ENCODE measurements at regions not wholly inside any gene's neighbourhood (a gene's known extent, or its start where the extent isn't known, plus 50 kb on each side); places are given as distances from the start of the nearest gene placed in this dataset.

DNA sequence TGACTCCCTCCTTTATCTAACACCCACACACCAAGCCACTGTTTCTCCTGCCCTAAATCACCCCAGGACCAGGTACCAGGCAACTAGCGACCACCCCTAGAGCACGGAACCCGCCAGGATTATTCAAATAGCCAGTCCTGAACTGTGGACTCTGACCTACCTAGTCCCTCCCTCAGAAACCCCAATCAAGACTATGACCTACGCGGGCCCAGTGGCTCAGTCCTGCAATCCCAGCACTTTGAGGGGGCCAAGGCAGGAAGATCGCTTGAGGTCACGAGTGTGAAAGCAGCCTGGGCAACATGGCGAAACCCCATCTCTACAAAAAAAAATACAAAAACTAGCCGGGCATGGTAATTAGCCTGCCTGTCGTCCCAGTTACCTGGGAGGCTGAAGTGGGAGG lies 232.8 kb upstream of the FOXK1 start:
- H2AK5ac ChIP-seq (ENCODE audit: insufficient read length, low read length) = no peak overlapping the region
- H3K9me3 ChIP-seq (ENCODE audit: control insufficient read depth, low read depth, low read length) = no peaks in the 10 kb centered on the region
- H3K4me3 Mint-ChIP-seq = no peak overlapping the region; a peak in 1 of 5 replicates
- H3K18ac ChIP-seq (ENCODE audit: insufficient read length, low read depth, low read length) = no peak overlapping the region
- H4K91ac ChIP-seq (ENCODE audit: insufficient read length, low read depth, low read length) = no peak overlapping the region
- no peak overlapping the region for H3K56ac ChIP-seq (ENCODE audit: insufficient read length, low read depth, low read length)
- H3K36me3 Mint-ChIP-seq (ENCODE audit: insufficient read depth in 1 of 3, low read depth in 3 of 3) = peaks cover 0 to 16% (median 7%) of the 10 kb centered on the region in 3 experiments; a peak in 4 of 7 replicates
- no peaks in the 10 kb centered on the region for H3K79me2 ChIP-seq (ENCODE audit: insufficient read depth, low read length)
- TF ChIP-seq, protein P1, sequence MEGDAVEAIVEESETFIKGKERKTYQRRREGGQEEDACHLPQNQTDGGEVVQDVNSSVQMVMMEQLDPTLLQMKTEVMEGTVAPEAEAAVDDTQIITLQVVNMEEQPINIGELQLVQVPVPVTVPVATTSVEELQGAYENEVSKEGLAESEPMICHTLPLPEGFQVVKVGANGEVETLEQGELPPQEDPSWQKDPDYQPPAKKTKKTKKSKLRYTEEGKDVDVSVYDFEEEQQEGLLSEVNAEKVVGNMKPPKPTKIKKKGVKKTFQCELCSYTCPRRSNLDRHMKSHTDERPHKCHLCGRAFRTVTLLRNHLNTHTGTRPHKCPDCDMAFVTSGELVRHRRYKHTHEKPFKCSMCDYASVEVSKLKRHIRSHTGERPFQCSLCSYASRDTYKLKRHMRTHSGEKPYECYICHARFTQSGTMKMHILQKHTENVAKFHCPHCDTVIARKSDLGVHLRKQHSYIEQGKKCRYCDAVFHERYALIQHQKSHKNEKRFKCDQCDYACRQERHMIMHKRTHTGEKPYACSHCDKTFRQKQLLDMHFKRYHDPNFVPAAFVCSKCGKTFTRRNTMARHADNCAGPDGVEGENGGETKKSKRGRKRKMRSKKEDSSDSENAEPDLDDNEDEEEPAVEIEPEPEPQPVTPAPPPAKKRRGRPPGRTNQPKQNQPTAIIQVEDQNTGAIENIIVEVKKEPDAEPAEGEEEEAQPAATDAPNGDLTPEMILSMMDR (conservative IDR thresholded peaks at IDR 0.05) = no peak
- H3K27ac ChIP-seq (ENCODE audit: insufficient read length, low read depth, low read length) = no peak overlapping the region
- no peak overlapping the region for H2BK20ac ChIP-seq (ENCODE audit: low read depth, low read length, poor library complexity, severe bottlenecking)
- H3T11ph ChIP-seq (ENCODE audit: low read length) = no peak overlapping the region
- H2AFZ ChIP-seq (ENCODE audit: low read length) = no peak overlapping the region
- H3K9ac ChIP-seq (ENCODE audit: extremely low read depth, insufficient read length, low read length) = no peak overlapping the region
- H3K79me1 ChIP-seq (ENCODE audit: insufficient read depth, low read depth, low read length, poor library complexity, severe bottlenecking) = no peaks in the 10 kb centered on the region
- H3K23me2 ChIP-seq (ENCODE audit: insufficient read length, low read depth, low read length, poor library complexity, severe bottlenecking) = no peaks in the 10 kb centered on the region
- H4K8ac ChIP-seq (replicated peaks; ENCODE audit: insufficient read length, low read depth, low read length) = no peak overlapping the region
- H3K4me2 ChIP-seq (ENCODE audit: insufficient read depth, insufficient read length, low read length) = no peak overlapping the region
- no peak overlapping the region for H2BK120ac ChIP-seq (ENCODE audit: low read depth, low read length, poor library complexity, severe bottlenecking)
- no peak overlapping the region for H3K27ac Mint-ChIP-seq
- no peaks in the 10 kb centered on the region for H4K20me1 ChIP-seq (ENCODE audit: control insufficient read depth, insufficient read depth, insufficient read length)
- H3K27me3 ChIP-seq (ENCODE audit: insufficient read depth, low read length) = no peaks in the 10 kb centered on the region
- H3K4me1 Mint-ChIP-seq = no peaks in the 10 kb centered on the region
- H3K4me1 ChIP-seq (ENCODE audit: insufficient read depth, low read length) = no peaks in the 10 kb centered on the region
- peaks cover 3% of the 10 kb centered on the region; the same call in 1 of the 2 replicates for H3K27me3 Mint-ChIP-seq (ENCODE audit: low read depth)
- no peak overlapping the region for H3K23ac ChIP-seq (ENCODE audit: insufficient read length, low read depth, low read length)
- no peak overlapping the region for H2BK15ac ChIP-seq (ENCODE audit: low read depth, low read length)
- peaks cover 7 to 72% of the 10 kb centered on the region in 2 experiments for H3K9me3 Mint-ChIP-seq
- H2BK5ac ChIP-seq (ENCODE audit: insufficient read length, low read length) = no peak overlapping the region
- no peak overlapping the region for H2BK12ac ChIP-seq (ENCODE audit: insufficient read length, low read depth, low read length)
- H4K5ac ChIP-seq (ENCODE audit: insufficient read length, low read depth, low read length) = no peak overlapping the region
- no peak overlapping the region for H3K14ac ChIP-seq (ENCODE audit: insufficient read depth, low read length)
- no peak overlapping the region for H3K4ac ChIP-seq (ENCODE audit: low read depth, low read length)
- DNase-seq = no peak
- WGBS (ENCODE audit: extremely low coverage, insufficient read length, low lambda C conversion rate) = no CpG with 5 or more reads among the region's 10 CpGs

All from H9 (cell line).